OCI-LY1 (cell line): ENCODE measurements at regions not wholly inside any gene's neighbourhood (a gene's known extent, or its start where the extent isn't known, plus 50 kb on each side); places are given as distances from the start of the nearest gene placed in this dataset.
"Not testable (repeated sequence)": the region's sequence is repeated elsewhere in the genome, so short reads cannot be mapped to it uniquely, and the experiment has no call there.

ENCODE experiments used
- H2AFZ ChIP-seq: fragments of 200-600 bp; sonication (generic), shearing (Covaris generic); 2 replicates; pipeline ENCODE4 v1.6.0; 2014; ENCODE audit warnings: antibody characterized with exemption, mild to moderate bottlenecking, low read length
- H3F3A ChIP-seq: fragments of 200-600 bp; sonication (generic), shearing (Covaris generic); 2 replicates; pipeline ENCODE4 v1.6.0; 2014; ENCODE audit warnings: mild to moderate bottlenecking, antibody characterized with exemption, low read length, moderate library complexity; ENCODE audit not compliant: insufficient read depth
- H3K27ac ChIP-seq: fragments of 200-600 bp; sonication (generic); 2 replicates; pipeline ENCODE4 v1.5.1; 2014; ENCODE audit warnings: low read length, mixed run types, mild to moderate bottlenecking, low read depth; ENCODE audit not compliant: poor library complexity, severe bottlenecking
- H3K27me3 ChIP-seq: fragments of 200-600 bp; sonication (generic); 2 replicates; pipeline ENCODE4 v1.6.0; 2014; ENCODE audit warnings: antibody characterized with exemption, mild to moderate bottlenecking, low read length, moderate library complexity; ENCODE audit not compliant: insufficient read depth
- H3K36me3 ChIP-seq: fragments of 200-600 bp; sonication (generic); 2 replicates; pipeline ENCODE4 v1.6.1; 2014; ENCODE audit warnings: mild to moderate bottlenecking, antibody characterized with exemption, low read length, moderate library complexity, mixed read lengths; ENCODE audit not compliant: insufficient read depth
- H3K4me1 ChIP-seq: fragments of 200-600 bp; sonication (generic); 2 replicates; pipeline ENCODE4 v1.5.1; 2014; ENCODE audit warnings: mild to moderate bottlenecking, low read length, moderate library complexity; ENCODE audit not compliant: insufficient read depth, severe bottlenecking
- H3K4me2 ChIP-seq: fragments of 200-600 bp; sonication (generic), shearing (Covaris generic); 2 replicates; pipeline ENCODE4 v1.6.1; 2014; ENCODE audit warnings: low read length
- H3K4me3 ChIP-seq: fragments of 200-600 bp; sonication (generic); 2 replicates; pipeline ENCODE4 v1.5.1; 2014; ENCODE audit warnings: low read length, low read depth, mild to moderate bottlenecking, mixed read lengths; ENCODE audit not compliant: poor library complexity, severe bottlenecking
- H3K79me2 ChIP-seq: fragments of 200-600 bp; shearing (Covaris generic); 2 replicates; pipeline ENCODE4 v1.6.1; 2016; ENCODE audit warnings: mixed run types, low read length, mixed read lengths; ENCODE audit not compliant: insufficient read depth
- H3K9ac ChIP-seq: fragments of 200-600 bp; sonication (generic), shearing (Covaris generic); 2 replicates; pipeline ENCODE4 v1.6.1; 2014; ENCODE audit warnings: mild to moderate bottlenecking, low read length, mixed read lengths
- H3K9me2 ChIP-seq: fragments of 200-600 bp; sonication (generic), shearing (Covaris generic); 2 replicates; pipeline ENCODE4 v1.6.1; 2014; ENCODE audit warnings: low read depth, mild to moderate bottlenecking, low read length, mixed read lengths
- H3K9me3 ChIP-seq: fragments of 200-600 bp; shearing (Covaris generic); 2 replicates; pipeline ENCODE4 v1.6.1; 2014; ENCODE audit warnings: low read length, mixed read lengths
- H4K20me1 ChIP-seq: fragments of 200-600 bp; sonication (generic), shearing (Covaris generic); 2 replicates; pipeline ENCODE4 v1.6.0; 2016; ENCODE audit warnings: mild to moderate bottlenecking, low read length; ENCODE audit not compliant: insufficient read depth
- EZH2 ChIP-seq: fragments of 200-600 bp; sonication (generic), shearing (Covaris generic); IDR thresholded peaks from 2 replicates; pipeline ENCODE4 v1.8.0; 2017; ENCODE audit warnings: borderline replicate concordance, mixed run types, mild to moderate bottlenecking, antibody characterized with exemption, low read length, moderate library complexity, mixed read lengths
- TF ChIP-seq, protein P1 (sequence below): fragments of 200-600 bp; sonication (generic), shearing (Covaris generic); IDR thresholded peaks from 2 replicates; pipeline ENCODE4 v1.5.1; 2017; ENCODE audit warnings: mild to moderate bottlenecking, antibody characterized with exemption, low read length, moderate library complexity, mixed read lengths

GRCh38 chr9:24144796-24145195 lies 318.8 kb upstream of the ELAVL2 start:
- Histone ChIP-seq H3K79me2 (no peaks in the 10 kb centered on the region), H3K9me2 (no peaks in the 10 kb centered on the region), H3K27me3 (no peaks in the 10 kb centered on the region), H3K4me3 (no peak overlapping the region), H3K27ac (no peak overlapping the region), H3K9me3 (no peaks in the 10 kb centered on the region), H3K4me2 (no peak overlapping the region), H3K36me3 (no peaks in the 10 kb centered on the region), H3K9ac (no peak overlapping the region), H3F3A (no peaks in the 10 kb centered on the region), H4K20me1 (no peaks in the 10 kb centered on the region), H3K4me1 (no peaks in the 10 kb centered on the region), H2AFZ (no peak overlapping the region)
- no peak for TF ChIP-seq EZH2
- TF ChIP-seq, protein P1, sequence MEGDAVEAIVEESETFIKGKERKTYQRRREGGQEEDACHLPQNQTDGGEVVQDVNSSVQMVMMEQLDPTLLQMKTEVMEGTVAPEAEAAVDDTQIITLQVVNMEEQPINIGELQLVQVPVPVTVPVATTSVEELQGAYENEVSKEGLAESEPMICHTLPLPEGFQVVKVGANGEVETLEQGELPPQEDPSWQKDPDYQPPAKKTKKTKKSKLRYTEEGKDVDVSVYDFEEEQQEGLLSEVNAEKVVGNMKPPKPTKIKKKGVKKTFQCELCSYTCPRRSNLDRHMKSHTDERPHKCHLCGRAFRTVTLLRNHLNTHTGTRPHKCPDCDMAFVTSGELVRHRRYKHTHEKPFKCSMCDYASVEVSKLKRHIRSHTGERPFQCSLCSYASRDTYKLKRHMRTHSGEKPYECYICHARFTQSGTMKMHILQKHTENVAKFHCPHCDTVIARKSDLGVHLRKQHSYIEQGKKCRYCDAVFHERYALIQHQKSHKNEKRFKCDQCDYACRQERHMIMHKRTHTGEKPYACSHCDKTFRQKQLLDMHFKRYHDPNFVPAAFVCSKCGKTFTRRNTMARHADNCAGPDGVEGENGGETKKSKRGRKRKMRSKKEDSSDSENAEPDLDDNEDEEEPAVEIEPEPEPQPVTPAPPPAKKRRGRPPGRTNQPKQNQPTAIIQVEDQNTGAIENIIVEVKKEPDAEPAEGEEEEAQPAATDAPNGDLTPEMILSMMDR: no peak

DNA sequence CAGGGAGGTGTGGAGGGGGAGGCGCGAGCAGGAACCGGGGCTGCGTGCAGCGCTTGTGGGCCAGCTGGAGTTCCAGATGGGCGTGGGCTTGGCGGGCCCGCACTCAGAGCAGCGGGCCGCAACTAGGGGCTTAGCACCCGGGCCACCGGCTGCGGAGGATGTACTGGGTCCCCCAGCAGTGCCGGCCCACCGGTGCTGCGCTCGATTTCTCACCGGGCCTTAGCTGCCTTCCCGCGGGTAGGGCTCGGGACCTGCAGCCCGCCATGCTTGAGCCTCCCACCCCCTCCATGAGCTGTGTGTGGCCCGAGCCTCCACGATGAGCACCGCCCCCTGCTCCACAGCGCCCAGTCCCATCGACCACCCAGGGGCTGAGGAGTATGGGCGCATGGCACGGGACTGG lies 309.0 kb upstream of the ELAVL2 start:
- not testable (repeated sequence) for H3K4me3 ChIP-seq, H3K27ac ChIP-seq, H3K36me3 ChIP-seq, H3K9ac ChIP-seq, H3K27me3 ChIP-seq, H3K4me2 ChIP-seq, H2AFZ ChIP-seq, H3K4me1 ChIP-seq, H3K79me2 ChIP-seq, H3F3A ChIP-seq, H4K20me1 ChIP-seq, H3K9me2 ChIP-seq, H3K9me3 ChIP-seq

- no peaks in the 10 kb centered on the region for H3F3A ChIP-seq
- no peaks in the 10 kb centered on the region for H3K9me2 ChIP-seq
- H3K27ac ChIP-seq: no peak overlapping the region
- H3K36me3 ChIP-seq: no peaks in the 10 kb centered on the region
- no peaks in the 10 kb centered on the region for H3K27me3 ChIP-seq
- no peak overlapping the region for H3K9ac ChIP-seq
- H3K4me1 ChIP-seq: no peaks in the 10 kb centered on the region
- H3K9me3 ChIP-seq: no peaks in the 10 kb centered on the region
- TF ChIP-seq, protein P1: no peak
- no peak for TF ChIP-seq EZH2
- no peak overlapping the region for H3K4me2 ChIP-seq
- H2AFZ ChIP-seq: no peak overlapping the region
- H3K79me2 ChIP-seq: no peaks in the 10 kb centered on the region
- no peak overlapping the region for H3K4me3 ChIP-seq
- no peaks in the 10 kb centered on the region for H4K20me1 ChIP-seq
These were observed 306.2 kb upstream of the ELAVL2 start for GRCh38 chr9:24132244-24132643.

GRCh38 chr9:24127519-24127918 lies 301.5 kb upstream of the ELAVL2 start:
- TF ChIP-seq, protein P1: no peak
- no peak for TF ChIP-seq EZH2
- Histone ChIP-seq H3K27ac (no peak overlapping the region), H3K4me2 (no peak overlapping the region), H3K4me3 (no peak overlapping the region), H3K79me2 (no peaks in the 10 kb centered on the region), H3F3A (no peaks in the 10 kb centered on the region), H3K36me3 (no peaks in the 10 kb centered on the region), H3K9me3 (no peaks in the 10 kb centered on the region), H2AFZ (no peak overlapping the region), H3K9ac (no peak overlapping the region), H3K4me1 (no peaks in the 10 kb centered on the region), H3K9me2 (no peaks in the 10 kb centered on the region), H4K20me1 (no peaks in the 10 kb centered on the region), H3K27me3 (no peaks in the 10 kb centered on the region)
